HFFc6 (cell line): ENCODE measurements at regions not wholly inside any gene's neighbourhood (a gene's known extent, or its start where the extent isn't known, plus 50 kb on each side); places are given as distances from the start of the nearest gene placed in this dataset.
A peak's percentile ranks its signal among the peaks of the same experiment; 100 is the strongest.

Experiments
- DNase-seq: peaks from one replicate; pipeline ENCODE4 v3.0.0-alpha.2; 2018
- H3K27ac Mint-ChIP-seq: 2 replicates; pipeline ENCODE4 v1.8.0; 2020; ENCODE audit warnings: mild to moderate bottlenecking, mixed read lengths
- H3K27me3 Mint-ChIP-seq: 2 replicates; pipeline ENCODE4 v1.8.0; 2021; ENCODE audit warnings: mild to moderate bottlenecking, moderate library complexity, mixed read lengths; ENCODE audit not compliant: insufficient read depth
- H3K36me3 Mint-ChIP-seq: 2 replicates; pipeline ENCODE4 v1.8.0; 2021; ENCODE audit warnings: low read depth, mixed read lengths
- H3K4me1 Mint-ChIP-seq: 2 replicates; pipeline ENCODE4 v1.8.0; 2020; ENCODE audit warnings: low read depth, mixed read lengths
- H3K4me3 Mint-ChIP-seq: 2 replicates; pipeline ENCODE4 v1.8.0; 2020; ENCODE audit warnings: mild to moderate bottlenecking, moderate library complexity, mixed read lengths
- H3K9me3 Mint-ChIP-seq: 2 replicates; pipeline ENCODE4 v1.8.0; 2020; ENCODE audit warnings: mild to moderate bottlenecking, mixed read lengths
- CTCF ChIP-seq: fragments of 200-600 bp; sonication (generic); IDR thresholded peaks from 2 replicates; pipeline ENCODE4 v1.5.0; 2021; ENCODE audit warnings: antibody characterized with exemption, mild to moderate bottlenecking

GRCh38 chr5:40412771-40413170 is 266.9 kb upstream of the PTGER4 start:
- Mint-ChIP-seq H3K36me3 (peaks cover 9% of the 10 kb centered on the region; the same call in 1 of the 2 replicates), H3K27ac (no peak overlapping the region), H3K4me3 (no peak overlapping the region), H3K4me1 (peaks cover 53% of the 10 kb centered on the region), H3K9me3 (peaks cover 9% of the 10 kb centered on the region; the same call in 1 of the 2 replicates), H3K27me3 (no peaks in the 10 kb centered on the region; the same call in 1 of the 2 replicates)
- no peak for DNase-seq
- TF ChIP-seq CTCF: no peak

- Mint-ChIP-seq H3K27me3 (no peaks in the 10 kb centered on the region; the same call in 1 of the 2 replicates), H3K9me3 (no peaks in the 10 kb centered on the region), H3K4me3 (no peak overlapping the region), H3K27ac (peak overlapping the region; percentile 45), H3K4me1 (peaks cover 57% of the 10 kb centered on the region), H3K36me3 (no peaks in the 10 kb centered on the region)
- TF ChIP-seq CTCF: no peak
- DNase-seq: no peak
These were observed 268.6 kb upstream of the PTGER4 start for GRCh38 chr5:40410964-40411635.

GRCh38 chr5:40410231-40410861 is 269.4 kb upstream of the PTGER4 start:
- Mint-ChIP-seq H3K4me3 (no peak overlapping the region), H3K4me1 (peaks cover 59% of the 10 kb centered on the region), H3K27ac (peak overlapping the region; percentile 45), H3K9me3 (no peaks in the 10 kb centered on the region), H3K27me3 (no peaks in the 10 kb centered on the region; the same call in 1 of the 2 replicates), H3K36me3 (no peaks in the 10 kb centered on the region)
- no peak for DNase-seq
- TF ChIP-seq CTCF: no peak

GRCh38 chr5:40409601-40410000 is 270.1 kb upstream of the PTGER4 start:
- Mint-ChIP-seq H3K27ac (no peak overlapping the region), H3K9me3 (no peaks in the 10 kb centered on the region), H3K36me3 (no peaks in the 10 kb centered on the region), H3K27me3 (no peaks in the 10 kb centered on the region; the same call in 1 of the 2 replicates), H3K4me3 (no peak overlapping the region), H3K4me1 (peaks cover 66% of the 10 kb centered on the region)
- no peak for TF ChIP-seq CTCF
- DNase-seq: no peak

- Mint-ChIP-seq H3K4me1 (peaks cover 65% of the 10 kb centered on the region), H3K27me3 (peaks cover 3% of the 10 kb centered on the region), H3K27ac (peak overlapping the region; percentile 58), H3K9me3 (no peaks in the 10 kb centered on the region), H3K4me3 (no peak overlapping the region), H3K36me3 (no peaks in the 10 kb centered on the region; the same call in 1 of the 2 replicates)
- TF ChIP-seq CTCF: no peak
- DNase-seq: no peak
These were observed 272.9 kb upstream of the PTGER4 start for GRCh38 chr5:40406741-40407211.
